ENCODE measurements at regions not wholly inside any gene's neighbourhood (a gene's known extent, or its start where the extent isn't known, plus 50 kb on each side); places are given as distances from the start of the nearest gene placed in this dataset.

DNA sequence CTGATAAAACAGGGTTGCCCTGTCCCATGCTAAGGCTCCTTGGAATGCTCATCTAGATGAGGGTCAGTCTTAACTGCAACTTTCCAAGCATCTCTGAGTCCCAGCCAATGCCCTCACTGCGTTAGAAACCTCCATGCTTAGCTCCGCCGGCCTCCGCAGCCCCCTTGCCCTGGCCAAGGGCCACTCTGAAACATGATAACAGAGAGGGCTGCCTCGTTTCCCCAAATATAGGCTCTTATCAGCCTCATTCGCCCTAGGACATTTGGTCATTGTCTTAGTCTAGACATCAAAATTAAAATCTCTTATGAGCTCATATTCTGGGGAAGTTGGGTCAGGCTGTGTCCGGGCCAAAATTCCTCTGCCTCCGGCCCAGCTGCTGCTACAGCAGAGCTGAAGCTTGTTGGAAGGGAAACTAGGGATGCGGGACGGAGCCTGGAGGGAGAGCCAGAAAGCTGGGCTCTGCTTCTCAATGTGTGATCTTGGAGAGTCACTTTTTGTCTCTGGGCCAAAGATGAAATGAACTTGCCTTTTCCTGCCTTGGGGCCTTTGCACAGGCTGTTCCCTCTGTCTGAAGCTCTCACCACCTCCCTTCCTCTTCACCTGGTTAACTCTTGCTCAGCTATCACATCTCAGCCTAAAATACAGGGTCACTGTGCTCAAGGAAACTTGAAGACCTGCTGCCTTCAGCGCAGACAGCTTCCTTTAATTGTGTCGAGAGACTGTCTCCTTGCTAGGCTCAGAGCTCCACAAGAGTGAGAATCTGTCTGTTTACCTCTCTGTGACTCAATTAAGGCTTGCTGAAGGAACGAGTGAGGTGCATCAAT lies 191.3 kb downstream of the RGS3 start:
- H3K4me1 ChIP-seq (ENCODE audit: control insufficient read depth, insufficient read depth, low read length), result peaks cover 2% of the 10 kb centered on the region; the same call in 1 of the 2 replicates
- no peaks in the 10 kb centered on the region for H3K36me3 ChIP-seq (ENCODE audit: control insufficient read depth, insufficient read depth, low read length)
- no peaks in the 10 kb centered on the region for H3K9me3 ChIP-seq (ENCODE audit: control insufficient read depth, insufficient read depth, low read length)
- no peaks in the 10 kb centered on the region; the same call in 1 of the 2 replicates for H3K27me3 ChIP-seq (ENCODE audit: control insufficient read depth, insufficient read depth, low read length)
- WGBS (ENCODE audit: insufficient coverage, insufficient read length), result no CpG with 5 or more reads among the region's 13 CpGs
- no peak overlapping the region for H3K27ac ChIP-seq (ENCODE audit: low read length)
- DNase-seq (ENCODE audit: low read depth, low spot score), result no peak
- no peak overlapping the region for H3K4me3 ChIP-seq (ENCODE audit: low read length)

DNA sequence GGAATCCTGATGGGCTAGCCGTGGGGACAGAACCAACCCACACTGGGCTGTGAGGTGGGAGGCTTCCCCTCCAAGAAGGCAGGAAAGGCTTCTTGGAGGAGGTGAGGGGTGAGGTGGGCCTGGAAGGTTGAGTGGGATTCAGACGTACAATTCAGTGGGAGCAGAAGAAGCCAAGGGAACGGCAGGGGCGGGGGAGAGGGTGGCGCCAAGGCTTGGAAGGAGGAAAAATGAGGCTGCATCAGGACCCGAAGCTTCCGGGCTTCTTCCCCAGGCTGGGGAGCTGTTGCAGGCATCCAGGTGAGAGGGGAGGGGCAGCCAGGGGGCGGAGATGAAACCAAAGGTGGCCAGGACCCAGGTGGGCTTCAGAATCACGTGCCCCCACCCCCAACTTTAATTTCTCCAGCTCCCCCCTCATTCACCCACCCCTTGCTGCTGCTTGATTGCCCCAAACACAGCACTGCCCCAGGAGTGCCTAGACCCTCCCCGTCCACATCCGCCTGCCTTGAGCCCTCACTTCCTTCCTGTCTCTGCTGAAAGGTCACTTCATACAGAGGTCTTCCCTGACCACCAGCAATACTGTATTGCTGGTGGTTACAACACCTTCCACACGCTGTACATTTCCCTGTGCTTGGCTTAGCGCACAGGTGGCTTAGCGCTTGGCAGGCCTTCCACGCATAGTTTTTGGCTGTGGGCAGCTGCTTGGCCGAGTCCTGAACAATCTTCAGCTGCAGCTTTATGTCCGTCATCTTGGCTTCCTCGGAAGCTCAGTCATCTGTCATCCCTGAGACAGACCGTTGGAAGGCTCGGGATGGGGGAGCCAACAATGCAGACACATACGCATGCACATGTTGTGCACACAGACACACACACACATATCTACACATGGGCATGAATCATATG lies 193.5 kb downstream of the RGS3 start:
- Histone ChIP-seq H3K27me3 (ENCODE audit: control insufficient read depth, insufficient read depth, low read length) (no peaks in the 10 kb centered on the region), H3K9me3 (ENCODE audit: control insufficient read depth, insufficient read depth, low read length) (no peaks in the 10 kb centered on the region), H3K36me3 (ENCODE audit: control insufficient read depth, insufficient read depth, low read length) (no peaks in the 10 kb centered on the region), H3K27ac (ENCODE audit: low read length) (no peak overlapping the region), H3K4me3 (ENCODE audit: low read length) (no peak overlapping the region), H3K4me1 (ENCODE audit: control insufficient read depth, insufficient read depth, low read length) (no peaks in the 10 kb centered on the region)
- no peak for DNase-seq (ENCODE audit: low read depth, low spot score)
- no CpG with 5 or more reads among the region's 21 CpGs for WGBS (ENCODE audit: insufficient coverage, insufficient read length)

DNA sequence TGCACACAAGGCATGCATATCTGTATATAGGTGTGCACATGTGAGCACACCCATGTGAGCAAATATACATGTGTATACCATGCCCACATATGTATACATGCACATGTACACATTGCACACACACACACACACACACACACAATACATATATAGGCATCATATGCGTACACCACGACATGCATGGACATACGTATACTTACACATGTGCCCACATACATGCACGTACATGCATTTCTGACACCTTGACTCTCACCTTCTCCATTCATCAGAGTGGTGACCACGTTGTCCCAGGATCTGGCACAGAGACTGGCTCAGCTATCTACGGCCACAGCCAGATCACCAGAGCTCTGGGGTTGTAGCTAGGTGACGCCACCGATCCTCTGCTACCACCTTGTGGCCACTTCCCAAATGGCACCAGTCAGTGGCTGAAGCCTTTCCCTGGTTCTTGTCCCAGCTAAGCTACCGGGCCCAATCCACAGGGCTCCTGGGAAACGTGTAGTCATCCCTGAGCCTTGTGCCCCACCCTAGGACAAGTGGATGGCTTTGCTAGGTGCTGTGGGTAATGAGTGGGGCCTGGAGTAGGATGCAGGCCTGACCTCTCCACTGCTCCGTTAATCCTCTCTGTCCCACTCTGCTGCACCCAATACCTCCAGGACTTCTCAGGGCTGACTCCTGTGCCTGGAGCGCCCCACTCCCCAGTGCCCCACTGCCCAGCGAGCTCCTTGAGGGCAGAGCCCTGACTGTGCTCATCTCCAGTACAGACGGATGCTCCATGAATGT lies 194.4 kb downstream of the RGS3 start:
- Histone ChIP-seq H3K9me3 (ENCODE audit: control insufficient read depth, insufficient read depth, low read length) (no peaks in the 10 kb centered on the region), H3K4me1 (ENCODE audit: control insufficient read depth, insufficient read depth, low read length) (no peaks in the 10 kb centered on the region)
- no CpG with 5 or more reads among the region's 14 CpGs for WGBS (ENCODE audit: insufficient coverage, insufficient read length)

GRCh38 chr9:113658545-113658895 lies 195.0 kb downstream of the RGS3 start:
- H3K4me1 ChIP-seq (ENCODE audit: control insufficient read depth, insufficient read depth, low read length), result no peaks in the 10 kb centered on the region
- H3K4me3 ChIP-seq (ENCODE audit: low read length), result no peak overlapping the region
- no peak for DNase-seq (ENCODE audit: low read depth, low spot score)
- H3K27ac ChIP-seq (ENCODE audit: low read length), result no peak overlapping the region
- H3K36me3 ChIP-seq (ENCODE audit: control insufficient read depth, insufficient read depth, low read length), result no peaks in the 10 kb centered on the region
- no peaks in the 10 kb centered on the region for H3K9me3 ChIP-seq (ENCODE audit: control insufficient read depth, insufficient read depth, low read length)
- no CpG with 5 or more reads among the region's 3 CpGs for WGBS (ENCODE audit: insufficient coverage, insufficient read length)
- H3K27me3 ChIP-seq (ENCODE audit: control insufficient read depth, insufficient read depth, low read length), result no peaks in the 10 kb centered on the region

More for the DNA sequence above, 194.4 kb downstream of the RGS3 start:
- no peak overlapping the region for H3K4me3 ChIP-seq (ENCODE audit: low read length)
- no peak overlapping the region for H3K27ac ChIP-seq (ENCODE audit: low read length)
- no peaks in the 10 kb centered on the region for H3K36me3 ChIP-seq (ENCODE audit: control insufficient read depth, insufficient read depth, low read length)
- H3K27me3 ChIP-seq (ENCODE audit: control insufficient read depth, insufficient read depth, low read length), result no peaks in the 10 kb centered on the region
- peak; percentile 88 for DNase-seq (ENCODE audit: low read depth, low spot score)

DNA sequence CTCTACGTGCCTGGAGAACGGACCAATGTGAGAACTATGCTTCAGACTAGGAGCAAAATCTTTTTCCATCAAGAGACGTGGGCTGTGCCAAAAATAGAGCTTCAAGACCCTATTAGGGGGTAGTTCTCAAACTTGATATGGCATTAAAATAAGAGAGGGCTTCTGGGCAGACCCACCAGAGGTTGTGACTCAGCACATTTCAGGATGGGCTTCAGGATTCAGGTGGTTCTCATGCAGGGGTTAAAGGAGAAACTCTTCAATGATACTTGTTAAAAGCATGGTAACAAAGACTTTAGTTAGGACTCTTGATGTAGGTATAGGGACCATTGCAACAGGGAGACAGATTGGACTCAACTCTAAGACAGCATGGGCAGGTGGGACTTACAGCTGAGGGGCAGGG lies 195.5 kb downstream of the RGS3 start:
- no peak overlapping the region for H3K27ac ChIP-seq (ENCODE audit: low read length)
- no peaks in the 10 kb centered on the region for H3K4me1 ChIP-seq (ENCODE audit: control insufficient read depth, insufficient read depth, low read length)
- H3K9me3 ChIP-seq (ENCODE audit: control insufficient read depth, insufficient read depth, low read length), result no peaks in the 10 kb centered on the region
- H3K4me3 ChIP-seq (ENCODE audit: low read length), result no peak overlapping the region
- no peaks in the 10 kb centered on the region for H3K27me3 ChIP-seq (ENCODE audit: control insufficient read depth, insufficient read depth, low read length)
- no peak for DNase-seq (ENCODE audit: low read depth, low spot score)
- H3K36me3 ChIP-seq (ENCODE audit: control insufficient read depth, insufficient read depth, low read length), result no peaks in the 10 kb centered on the region
- WGBS (ENCODE audit: insufficient coverage, insufficient read length), result no CpG with 5 or more reads among the region's 3 CpGs

- no peaks in the 10 kb centered on the region for H3K4me1 ChIP-seq (ENCODE audit: control insufficient read depth, insufficient read depth, low read length)
- H3K36me3 ChIP-seq (ENCODE audit: control insufficient read depth, insufficient read depth, low read length), result no peaks in the 10 kb centered on the region
- H3K27ac ChIP-seq (ENCODE audit: low read length), result no peak overlapping the region
- no peak overlapping the region for H3K4me3 ChIP-seq (ENCODE audit: low read length)
- WGBS (ENCODE audit: insufficient coverage, insufficient read length), result no CpG with 5 or more reads among the region's 3 CpGs
- H3K27me3 ChIP-seq (ENCODE audit: control insufficient read depth, insufficient read depth, low read length), result no peaks in the 10 kb centered on the region
- no peak for DNase-seq (ENCODE audit: low read depth, low spot score)
- no peaks in the 10 kb centered on the region for H3K9me3 ChIP-seq (ENCODE audit: control insufficient read depth, insufficient read depth, low read length)
Observed at GRCh38 chr9:113659740-113660139, 196.2 kb downstream of the RGS3 start.

GRCh38 chr9:113660196-113660595 lies 196.7 kb downstream of the RGS3 start:
- no peaks in the 10 kb centered on the region for H3K27me3 ChIP-seq (ENCODE audit: control insufficient read depth, insufficient read depth, low read length)
- H3K9me3 ChIP-seq (ENCODE audit: control insufficient read depth, insufficient read depth, low read length), result no peaks in the 10 kb centered on the region
- no peaks in the 10 kb centered on the region for H3K36me3 ChIP-seq (ENCODE audit: control insufficient read depth, insufficient read depth, low read length)
- WGBS (ENCODE audit: insufficient coverage, insufficient read length), result no CpG with 5 or more reads among the region's 9 CpGs
- H3K4me1 ChIP-seq (ENCODE audit: control insufficient read depth, insufficient read depth, low read length), result no peaks in the 10 kb centered on the region
- H3K4me3 ChIP-seq (ENCODE audit: low read length), result no peak overlapping the region
- no peak for DNase-seq (ENCODE audit: low read depth, low spot score)
- H3K27ac ChIP-seq (ENCODE audit: low read length), result no peak overlapping the region

- Histone ChIP-seq H3K4me1 (ENCODE audit: control insufficient read depth, insufficient read depth, low read length) (no peaks in the 10 kb centered on the region), H3K9me3 (ENCODE audit: control insufficient read depth, insufficient read depth, low read length) (no peaks in the 10 kb centered on the region), H3K27ac (ENCODE audit: low read length) (no peak overlapping the region), H3K4me3 (ENCODE audit: low read length) (no peak overlapping the region), H3K27me3 (ENCODE audit: control insufficient read depth, insufficient read depth, low read length) (no peaks in the 10 kb centered on the region), H3K36me3 (ENCODE audit: control insufficient read depth, insufficient read depth, low read length) (no peaks in the 10 kb centered on the region)
- DNase-seq (ENCODE audit: low read depth, low spot score), result no peak
- WGBS (ENCODE audit: insufficient coverage, insufficient read length), result no CpG with 5 or more reads among the region's 7 CpGs
Observed at GRCh38 chr9:113661074-113661473, 197.5 kb downstream of the RGS3 start.

GRCh38 chr9:113664181-113664875 lies 200.8 kb downstream of the RGS3 start:
- Histone ChIP-seq H3K4me1 (ENCODE audit: control insufficient read depth, insufficient read depth, low read length) (no peaks in the 10 kb centered on the region), H3K27me3 (ENCODE audit: control insufficient read depth, insufficient read depth, low read length) (no peaks in the 10 kb centered on the region), H3K4me3 (ENCODE audit: low read length) (no peak overlapping the region), H3K36me3 (ENCODE audit: control insufficient read depth, insufficient read depth, low read length) (no peaks in the 10 kb centered on the region), H3K27ac (ENCODE audit: low read length) (no peak overlapping the region), H3K9me3 (ENCODE audit: control insufficient read depth, insufficient read depth, low read length) (no peaks in the 10 kb centered on the region)
- whole genome bisulfite sequencing (ENCODE audit: insufficient coverage, insufficient read length), result no CpG with 5 or more reads among the region's 16 CpGs
- DNase-seq (ENCODE audit: low read depth, low spot score), result no peak

GRCh38 chr9:113665064-113665463 lies 201.5 kb downstream of the RGS3 start:
- Histone ChIP-seq H3K4me1 (ENCODE audit: control insufficient read depth, insufficient read depth, low read length) (no peaks in the 10 kb centered on the region), H3K9me3 (ENCODE audit: control insufficient read depth, insufficient read depth, low read length) (no peaks in the 10 kb centered on the region), H3K27me3 (ENCODE audit: control insufficient read depth, insufficient read depth, low read length) (no peaks in the 10 kb centered on the region), H3K36me3 (ENCODE audit: control insufficient read depth, insufficient read depth, low read length) (no peaks in the 10 kb centered on the region), H3K4me3 (ENCODE audit: low read length) (no peak overlapping the region), H3K27ac (ENCODE audit: low read length) (no peak overlapping the region)
- no peak for DNase-seq (ENCODE audit: low read depth, low spot score)
- WGBS (ENCODE audit: insufficient coverage, insufficient read length), result no CpG with 5 or more reads among the region's 1 CpG
